ENCODE measurements at regions not wholly inside any gene's neighbourhood (a gene's known extent, or its start where the extent isn't known, plus 50 kb on each side); places are given as distances from the start of the nearest gene placed in this dataset.
A peak's percentile ranks its signal among the peaks of the same experiment; 100 is the strongest.
"Not testable (repeated sequence)": the region's sequence is repeated elsewhere in the genome, so short reads cannot be mapped to it uniquely, and the experiment has no call there.

- not testable (repeated sequence) for DNase-seq (ENCODE audit: low spot score)
Observed at GRCh38 chr9:67136376-67136775, 144.0 kb upstream of the SPATA31A3 start.

DNA sequence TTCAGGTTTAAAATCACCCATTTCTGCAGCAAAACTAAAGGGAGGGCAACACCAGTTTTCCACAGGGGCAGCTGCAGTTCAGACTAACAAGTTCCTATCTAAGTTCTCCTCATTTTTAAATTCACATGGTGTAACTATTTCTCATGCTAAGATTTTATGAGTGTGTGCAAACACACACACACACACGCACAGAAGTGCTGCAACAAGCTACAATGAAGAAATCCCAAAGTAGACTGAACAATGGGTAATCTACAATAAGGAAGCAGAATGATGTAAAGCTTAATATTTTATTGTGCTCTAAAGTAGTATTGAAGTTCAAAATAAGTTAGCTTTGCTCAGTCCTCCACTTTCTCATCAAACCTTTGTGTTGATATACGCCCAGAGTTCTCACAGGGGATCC, 140.8 kb upstream of the SPATA31A3 start:
- not testable (repeated sequence) for DNase-seq (ENCODE audit: low spot score)

DNA sequence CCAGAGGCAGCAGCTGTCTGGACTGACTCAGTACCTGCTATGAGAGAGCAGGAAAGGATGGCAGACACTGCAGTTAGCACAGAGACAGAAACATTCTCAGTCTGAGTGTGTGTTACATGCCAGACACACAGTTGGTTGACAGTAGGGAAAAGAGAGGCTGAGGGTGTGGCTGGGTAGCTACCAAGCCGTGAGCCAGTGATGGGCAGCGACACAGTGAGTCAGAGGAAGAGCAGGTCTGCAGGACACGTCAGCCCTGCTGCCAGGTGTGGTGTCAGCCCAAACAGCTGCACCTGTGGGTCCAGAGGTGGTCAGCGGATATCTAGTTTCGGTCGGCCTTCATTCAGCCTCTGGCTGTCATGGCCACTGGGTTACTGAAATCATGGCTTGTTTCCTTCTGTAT, 124.4 kb upstream of the SPATA31A3 start:
- DNase-seq (ENCODE audit: low spot score): not testable (repeated sequence)

DNA sequence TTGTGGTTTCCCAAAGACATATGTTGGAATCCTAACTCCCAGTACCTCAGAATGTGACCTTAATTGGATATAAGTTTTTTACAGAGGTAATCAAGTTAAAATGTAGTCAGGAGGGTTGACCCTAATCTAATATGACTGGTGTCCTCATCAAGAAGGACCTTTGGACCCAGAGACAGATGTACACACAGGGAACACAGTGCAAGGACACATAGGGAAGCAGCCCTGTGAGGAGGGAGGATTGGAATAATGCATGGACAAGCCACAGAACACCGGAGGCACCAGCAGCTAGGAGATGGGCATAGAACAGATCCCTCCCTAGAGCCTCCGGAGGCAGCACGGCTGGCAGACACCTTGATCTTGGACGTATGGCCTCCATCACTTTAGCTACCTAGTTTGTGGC, 119.8 kb upstream of the SPATA31A3 start:
- not testable (repeated sequence) for DNase-seq (ENCODE audit: low spot score)

GRCh38 chr9:67111733-67112132, 119.4 kb upstream of the SPATA31A3 start:
- not testable (repeated sequence) for DNase-seq (ENCODE audit: low spot score)

DNA sequence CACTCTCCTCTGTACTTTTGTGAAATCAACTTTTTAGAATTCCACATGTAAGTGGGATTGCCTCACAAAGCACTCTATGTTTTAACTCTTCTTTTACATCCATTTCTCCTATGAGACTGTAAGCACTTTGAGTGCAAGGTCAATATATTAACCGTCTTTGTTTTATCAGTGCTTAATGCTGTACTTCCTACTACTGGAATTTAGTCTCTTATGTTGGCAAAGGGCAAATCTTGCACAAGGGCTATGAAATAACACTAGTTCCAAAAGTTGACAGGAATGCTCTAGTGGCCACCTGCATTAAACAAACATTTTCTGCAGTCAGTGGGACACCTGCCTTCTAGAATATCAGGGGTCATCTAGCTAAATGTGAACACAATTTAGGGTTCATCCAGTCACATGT, 117.5 kb upstream of the SPATA31A3 start:
- DNase-seq (ENCODE audit: low spot score): not testable (repeated sequence)

GRCh38 chr9:67106659-67107058, 114.3 kb upstream of the SPATA31A3 start:
- not testable (repeated sequence) for DNase-seq (ENCODE audit: low spot score)

DNA sequence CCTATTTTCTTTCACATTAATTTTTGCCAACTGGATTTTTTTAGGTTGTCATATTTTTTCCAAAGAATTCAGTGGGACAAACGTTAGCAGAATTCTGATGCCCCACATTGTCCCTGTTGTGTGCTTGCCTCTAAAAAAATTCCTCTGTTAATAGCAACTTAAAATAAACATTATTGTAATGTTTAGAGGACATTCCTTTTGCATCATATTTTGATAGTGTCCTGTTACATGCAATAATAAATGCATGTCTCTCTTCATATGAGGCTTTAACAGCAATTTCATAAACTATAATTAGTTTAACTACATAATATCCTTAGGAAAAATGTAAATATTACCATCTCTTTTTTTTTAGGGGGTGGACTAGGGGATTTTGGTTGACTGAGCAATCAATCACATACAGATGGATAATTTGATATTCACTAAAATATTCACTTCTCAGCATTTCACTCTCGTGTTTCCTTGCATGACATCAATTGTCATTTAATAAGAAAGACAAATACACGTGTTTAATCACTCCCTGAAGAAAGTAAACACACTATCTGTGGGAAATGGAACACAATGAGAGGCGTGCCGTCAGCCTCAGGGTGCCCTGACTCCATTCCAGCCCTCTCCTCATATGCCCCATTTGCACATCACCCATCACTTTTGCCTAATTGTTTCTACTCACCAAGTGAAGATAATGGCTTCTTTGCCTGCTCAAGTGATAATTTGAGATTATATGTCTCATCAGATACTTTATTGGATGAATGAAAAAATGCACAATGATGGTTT, 110.3 kb upstream of the SPATA31A3 start:
- not testable (repeated sequence) for DNase-seq (ENCODE audit: low spot score)

GRCh38 chr9:67091104-67091503, 98.8 kb upstream of the SPATA31A3 start:
- peak; percentile 0 for DNase-seq (ENCODE audit: low spot score)

GRCh38 chr9:67086862-67087261, 94.5 kb upstream of the SPATA31A3 start:
- not testable (repeated sequence) for DNase-seq (ENCODE audit: low spot score)

DNA sequence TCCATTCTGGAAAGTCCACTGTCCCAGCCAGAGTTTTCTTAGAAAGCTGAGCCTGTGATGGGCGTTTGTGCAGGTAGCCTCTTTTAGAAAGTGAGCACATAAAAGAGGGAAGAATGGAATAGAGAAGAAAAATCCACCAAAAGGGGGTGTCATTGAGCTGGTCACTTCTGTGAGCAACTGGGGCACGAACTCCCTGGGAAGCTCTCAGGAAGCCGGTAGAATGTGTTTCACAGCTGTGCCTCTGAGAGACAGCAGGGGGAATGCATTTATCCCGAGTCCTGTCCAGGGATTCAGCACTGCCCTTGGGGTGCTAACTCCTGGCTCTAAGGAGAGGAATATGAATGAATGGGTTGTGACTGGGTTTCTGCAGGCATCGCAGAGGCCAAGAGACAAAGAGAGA, 73.8 kb upstream of the SPATA31A3 start:
- not testable (repeated sequence) for DNase-seq (ENCODE audit: low spot score)

- DNase-seq (ENCODE audit: low spot score): not testable (repeated sequence)
Observed at GRCh38 chr9:67058898-67059715, 66.8 kb upstream of the SPATA31A3 start.
